ENCODE measurements at regions not wholly inside any gene's neighbourhood (a gene's known extent, or its start where the extent isn't known, plus 50 kb on each side); places are given as distances from the start of the nearest gene placed in this dataset.

DNA sequence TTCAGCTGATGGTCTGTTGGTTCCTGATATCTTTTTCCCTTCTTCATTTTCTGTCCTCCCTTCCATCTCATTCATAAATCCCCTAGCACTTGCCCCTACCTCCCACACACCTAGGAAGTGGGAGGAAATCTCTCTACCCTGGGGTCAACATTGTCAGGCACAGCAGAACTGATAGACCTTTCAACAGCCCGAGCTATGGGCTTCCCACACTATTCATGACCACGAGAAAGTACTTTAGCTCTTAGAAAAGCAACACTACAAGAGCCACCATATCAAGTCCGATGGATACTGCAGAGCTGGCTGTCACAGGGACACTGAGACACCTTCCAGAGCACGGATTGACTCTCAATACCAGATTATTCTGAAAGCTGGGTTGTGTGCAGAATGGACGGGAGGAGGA is 180.6 kb upstream of the NEBL start:
- Histone ChIP-seq H3K4me3 (ENCODE audit: low read depth, low read length) (no peak overlapping the region), H3K9me3 (ENCODE audit: control insufficient read depth, insufficient read depth, low read length) (no peaks in the 10 kb centered on the region), H3K27ac (ENCODE audit: low read depth, low read length) (no peak overlapping the region), H3K27me3 (ENCODE audit: control insufficient read depth, insufficient read depth, low read length) (no peaks in the 10 kb centered on the region)
- no peak for DNase-seq (ENCODE audit: low read depth, low spot score)
- ChIA-PET POLR2A (no interaction called here), CTCF (interaction anchor here (0.5 to 5.0 kb wide), 7 partner anchors 14 to 1985 kb away, joined by 3 to 38 read pairs (median 4); no protein-coding TSS in a partner anchor)
- TF ChIP-seq, protein P1, sequence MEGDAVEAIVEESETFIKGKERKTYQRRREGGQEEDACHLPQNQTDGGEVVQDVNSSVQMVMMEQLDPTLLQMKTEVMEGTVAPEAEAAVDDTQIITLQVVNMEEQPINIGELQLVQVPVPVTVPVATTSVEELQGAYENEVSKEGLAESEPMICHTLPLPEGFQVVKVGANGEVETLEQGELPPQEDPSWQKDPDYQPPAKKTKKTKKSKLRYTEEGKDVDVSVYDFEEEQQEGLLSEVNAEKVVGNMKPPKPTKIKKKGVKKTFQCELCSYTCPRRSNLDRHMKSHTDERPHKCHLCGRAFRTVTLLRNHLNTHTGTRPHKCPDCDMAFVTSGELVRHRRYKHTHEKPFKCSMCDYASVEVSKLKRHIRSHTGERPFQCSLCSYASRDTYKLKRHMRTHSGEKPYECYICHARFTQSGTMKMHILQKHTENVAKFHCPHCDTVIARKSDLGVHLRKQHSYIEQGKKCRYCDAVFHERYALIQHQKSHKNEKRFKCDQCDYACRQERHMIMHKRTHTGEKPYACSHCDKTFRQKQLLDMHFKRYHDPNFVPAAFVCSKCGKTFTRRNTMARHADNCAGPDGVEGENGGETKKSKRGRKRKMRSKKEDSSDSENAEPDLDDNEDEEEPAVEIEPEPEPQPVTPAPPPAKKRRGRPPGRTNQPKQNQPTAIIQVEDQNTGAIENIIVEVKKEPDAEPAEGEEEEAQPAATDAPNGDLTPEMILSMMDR (IDR thresholded peaks at IDR 0.05; ENCODE audit: low read depth, low read length) = no peak

DNA sequence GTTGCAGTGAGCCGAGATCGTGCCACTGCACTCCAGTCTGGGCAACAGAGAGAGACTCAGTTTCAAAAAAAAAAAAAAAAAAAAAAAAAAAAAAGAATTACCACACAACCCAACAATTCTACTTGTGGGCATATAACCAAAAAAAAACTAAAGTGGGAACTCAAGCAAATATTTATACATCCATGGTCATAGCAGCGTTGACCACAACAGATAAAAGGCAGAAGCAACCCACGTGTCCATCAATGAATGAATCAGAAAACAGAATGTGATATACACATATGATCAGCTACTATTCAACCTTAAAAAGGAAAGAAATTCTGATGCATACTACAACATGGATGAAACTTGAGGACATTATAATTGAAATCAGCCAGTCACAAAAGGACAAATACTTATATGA is 179.3 kb upstream of the NEBL start:
- CTCF ChIA-PET = interaction anchor here (0.7 to 5.0 kb wide), 2 partner anchors 91 to 193 kb away, joined by 3 to 38 read pairs; no protein-coding TSS in a partner anchor
- TF ChIP-seq, protein P1 (IDR thresholded peaks at IDR 0.05; ENCODE audit: low read depth, low read length) = no peak
- POLR2A ChIA-PET = no interaction called here
- H3K4me3 ChIP-seq (ENCODE audit: low read depth, low read length) = no peak overlapping the region
- no peaks in the 10 kb centered on the region for H3K9me3 ChIP-seq (ENCODE audit: control insufficient read depth, insufficient read depth, low read length)
- no peak overlapping the region for H3K27ac ChIP-seq (ENCODE audit: low read depth, low read length)
- no peaks in the 10 kb centered on the region for H3K27me3 ChIP-seq (ENCODE audit: control insufficient read depth, insufficient read depth, low read length)
- DNase-seq (ENCODE audit: low read depth, low spot score) = no peak

DNA sequence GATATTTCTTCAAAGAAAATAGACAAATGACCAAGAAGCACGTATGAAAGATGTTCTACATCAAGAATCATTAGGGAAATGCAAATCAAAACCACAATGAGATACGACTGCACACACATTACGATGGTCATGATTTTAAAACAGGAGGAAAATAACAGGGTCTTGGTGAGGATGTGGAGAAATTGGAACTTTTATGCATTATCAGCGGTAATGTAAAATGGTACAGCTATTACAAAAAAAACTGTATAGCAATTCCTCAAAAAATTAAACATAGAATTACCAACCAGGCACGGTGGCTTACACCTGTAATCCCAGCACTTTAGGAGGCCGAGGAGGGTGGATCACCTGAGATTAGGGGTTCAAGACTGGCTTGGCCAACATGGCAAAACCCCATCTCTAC is 178.8 kb upstream of the NEBL start:
- ChIA-PET CTCF (interaction anchor here (5.0 kb wide), 1 partner anchor 194 kb away, joined by 38 read pairs; no protein-coding TSS in a partner anchor), POLR2A (no interaction called here)
- TF ChIP-seq, protein P1 (IDR thresholded peaks at IDR 0.05; ENCODE audit: low read depth, low read length) = no peak
- Histone ChIP-seq H3K27ac (ENCODE audit: low read depth, low read length) (no peak overlapping the region), H3K4me3 (ENCODE audit: low read depth, low read length) (no peak overlapping the region), H3K27me3 (ENCODE audit: control insufficient read depth, insufficient read depth, low read length) (no peaks in the 10 kb centered on the region), H3K9me3 (ENCODE audit: control insufficient read depth, insufficient read depth, low read length) (no peaks in the 10 kb centered on the region)
- DNase-seq (ENCODE audit: low read depth, low spot score) = no peak

DNA sequence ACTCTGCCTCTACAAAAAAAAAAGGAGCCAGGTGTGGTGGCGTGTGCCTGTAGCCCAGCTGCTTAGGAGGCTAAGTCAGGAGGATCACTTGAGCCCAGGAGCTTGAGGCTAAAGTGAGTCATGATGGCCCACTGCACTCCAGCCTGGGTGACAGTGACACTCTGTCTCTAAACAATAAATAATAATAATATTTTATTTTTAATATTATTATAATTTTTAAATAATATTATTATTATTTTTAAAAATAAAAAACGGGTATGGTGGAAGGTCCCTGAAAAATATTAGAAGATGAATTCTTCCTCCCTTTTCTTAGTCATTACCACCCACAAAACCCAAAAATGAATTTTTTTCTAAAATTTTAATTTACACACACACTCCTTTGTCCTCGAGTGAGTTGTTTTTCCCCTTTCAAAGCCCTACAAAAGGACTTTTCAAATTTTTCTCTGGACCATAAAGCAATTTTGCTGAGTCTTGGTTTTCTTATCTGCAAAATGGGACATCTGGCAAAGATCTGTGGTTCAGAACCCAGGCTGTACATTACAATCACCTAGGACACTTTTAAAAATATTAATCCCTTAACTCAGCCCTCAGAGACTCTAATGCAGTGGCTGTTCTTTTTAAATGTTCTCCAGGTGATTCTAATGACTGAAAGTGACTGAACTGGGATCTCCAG is 174.0 kb upstream of the NEBL start:
- no peak for DNase-seq (ENCODE audit: low read depth, low spot score)
- Histone ChIP-seq H3K27me3 (ENCODE audit: control insufficient read depth, insufficient read depth, low read length) (no peaks in the 10 kb centered on the region), H3K9me3 (ENCODE audit: control insufficient read depth, insufficient read depth, low read length) (no peaks in the 10 kb centered on the region), H3K27ac (ENCODE audit: low read depth, low read length) (no peak overlapping the region), H3K4me3 (ENCODE audit: low read depth, low read length) (no peak overlapping the region)
- CTCF ChIA-PET = no interaction called here
- TF ChIP-seq, protein P1 (IDR thresholded peaks at IDR 0.05; ENCODE audit: low read depth, low read length) = no peak
- POLR2A ChIA-PET = no interaction called here

DNA sequence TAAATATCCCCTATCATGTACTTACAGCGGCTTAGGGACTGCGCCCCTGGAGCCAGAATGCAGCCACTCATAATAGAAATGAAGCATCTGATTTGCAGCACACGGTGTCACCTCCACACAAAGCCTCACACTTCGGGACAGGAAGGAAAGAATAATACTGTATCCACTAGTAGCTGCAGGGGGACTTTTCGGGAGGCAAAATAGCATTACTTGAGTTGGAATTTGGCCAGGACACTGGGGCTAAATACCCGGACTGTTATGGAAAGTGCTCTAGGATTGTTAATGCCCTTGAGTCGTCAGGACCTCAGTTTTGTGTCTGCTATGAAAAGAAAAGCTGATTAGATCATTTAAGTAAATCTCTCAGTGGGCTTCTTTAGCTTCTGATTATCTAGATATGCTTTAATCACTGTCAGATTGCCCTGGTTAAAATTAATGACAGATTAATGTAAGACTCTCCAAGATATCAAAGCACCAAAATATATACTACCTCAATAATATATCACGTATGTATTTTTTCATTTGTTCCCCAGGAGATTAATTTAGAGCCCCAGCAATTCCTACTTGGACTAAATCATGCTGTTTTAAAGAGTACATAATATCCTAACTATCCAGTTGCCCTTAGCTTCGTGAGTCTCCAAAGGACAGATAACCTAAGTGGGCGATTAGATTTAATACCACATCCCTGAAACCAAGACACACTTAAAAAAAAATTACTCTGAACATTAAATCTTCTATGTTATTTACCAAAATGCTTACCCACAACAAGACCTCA is 173.0 kb upstream of the NEBL start:
- H3K4me3 ChIP-seq (ENCODE audit: low read depth, low read length) = no peak overlapping the region
- POLR2A ChIA-PET = no interaction called here
- no peaks in the 10 kb centered on the region for H3K27me3 ChIP-seq (ENCODE audit: control insufficient read depth, insufficient read depth, low read length)
- CTCF ChIA-PET = no interaction called here
- H3K27ac ChIP-seq (ENCODE audit: low read depth, low read length) = no peak overlapping the region
- TF ChIP-seq, protein P1 (IDR thresholded peaks at IDR 0.05; ENCODE audit: low read depth, low read length) = no peak
- no peak for DNase-seq (ENCODE audit: low read depth, low spot score)
- H3K9me3 ChIP-seq (ENCODE audit: control insufficient read depth, insufficient read depth, low read length) = no peaks in the 10 kb centered on the region

Data from AG04450 (cell line).